Nephron (organoid): ENCODE measurements at regions not wholly inside any gene's neighbourhood (a gene's known extent, or its start where the extent isn't known, plus 50 kb on each side); places are given as distances from the start of the nearest gene placed in this dataset.

Experiments used
- H3K27ac Mint-ChIP-seq, 3 experiments: 2 replicates each; pipeline ENCODE4 v1.8.0; 2020; ENCODE audit warnings: mixed read lengths in 3 of 3, mild to moderate bottlenecking in 2 of 3, moderate library complexity in 1 of 3
- H3K27me3 Mint-ChIP-seq: 2 replicates; pipeline ENCODE4 v1.8.0; 2021; ENCODE audit warnings: low read depth, mild to moderate bottlenecking, moderate library complexity, mixed read lengths
- H3K36me3 Mint-ChIP-seq: 2 replicates; pipeline ENCODE4 v1.8.0; 2020; ENCODE audit warnings: low read depth, mixed read lengths
- H3K4me1 Mint-ChIP-seq: 2 replicates; pipeline ENCODE4 v1.8.0; 2020; ENCODE audit warnings: mixed read lengths
- H3K4me3 Mint-ChIP-seq, 3 experiments: 2 replicates each; pipeline ENCODE4 v1.8.0; 2020; ENCODE audit warnings: mild to moderate bottlenecking in 3 of 3, mixed read lengths in 3 of 3, moderate library complexity in 2 of 3
- H3K9me3 Mint-ChIP-seq: 2 replicates; pipeline ENCODE4 v1.8.0; 2020; ENCODE audit warnings: mixed read lengths
- CTCF ChIP-seq, 3 experiments: fragments of 200-600 bp; sonication (generic); IDR thresholded peaks; one replicate each; pipeline ENCODE4 v1.5.0; 2021; ENCODE audit warnings: antibody characterized with exemption in 3 of 3; ENCODE audit not compliant: unreplicated experiment in 3 of 3

GRCh38 chr15:70257573-70258248 is 160.0 kb upstream of the TLE3 start:
- no peaks in the 10 kb centered on the region for H3K9me3 Mint-ChIP-seq
- H3K4me1 Mint-ChIP-seq = peaks cover 28% of the 10 kb centered on the region
- H3K4me3 Mint-ChIP-seq = no peak overlapping the region
- H3K27me3 Mint-ChIP-seq = peaks cover 67% of the 10 kb centered on the region
- H3K27ac Mint-ChIP-seq = no peak overlapping the region
- H3K36me3 Mint-ChIP-seq = no peaks in the 10 kb centered on the region
- TF ChIP-seq CTCF (IDR thresholded peaks at IDR 0.05; ENCODE audit: unreplicated experiment in 3 of 3) = no peak

- peaks cover 71% of the 10 kb centered on the region for H3K27me3 Mint-ChIP-seq
- no peak for TF ChIP-seq CTCF (IDR thresholded peaks at IDR 0.05; ENCODE audit: unreplicated experiment in 3 of 3)
- no peaks in the 10 kb centered on the region for H3K9me3 Mint-ChIP-seq
- peaks cover 28% of the 10 kb centered on the region for H3K4me1 Mint-ChIP-seq
- no peak overlapping the region for H3K27ac Mint-ChIP-seq
- no peak overlapping the region for H3K4me3 Mint-ChIP-seq
- no peaks in the 10 kb centered on the region for H3K36me3 Mint-ChIP-seq
Observed at GRCh38 chr15:70257047-70257446, 159.3 kb upstream of the TLE3 start.

- Mint-ChIP-seq H3K27me3 (peaks cover 68% of the 10 kb centered on the region), H3K4me3 (peak overlapping the region in 2 of 3 experiments; percentile 52 to 62), H3K36me3 (no peaks in the 10 kb centered on the region), H3K27ac (peak overlapping the region; percentile 11 to 75 (median 29)), H3K4me1 (peaks cover 43% of the 10 kb centered on the region), H3K9me3 (no peaks in the 10 kb centered on the region)
- TF ChIP-seq CTCF (IDR thresholded peaks at IDR 0.05; ENCODE audit: unreplicated experiment in 3 of 3) = no peak
Observed at GRCh38 chr15:70254311-70254869, 156.7 kb upstream of the TLE3 start.

- no peak for TF ChIP-seq CTCF (IDR thresholded peaks at IDR 0.05; ENCODE audit: unreplicated experiment in 3 of 3)
- Mint-ChIP-seq H3K4me1 (peaks cover 39% of the 10 kb centered on the region), H3K36me3 (no peaks in the 10 kb centered on the region), H3K27ac (peak overlapping the region in 1 of 3 experiments; percentile 29), H3K27me3 (peaks cover 69% of the 10 kb centered on the region), H3K9me3 (no peaks in the 10 kb centered on the region), H3K4me3 (no peak overlapping the region)
Observed at GRCh38 chr15:70253461-70254156, 155.9 kb upstream of the TLE3 start.

- Mint-ChIP-seq H3K9me3 (no peaks in the 10 kb centered on the region), H3K27me3 (peaks cover 68% of the 10 kb centered on the region), H3K4me3 (no peak overlapping the region), H3K36me3 (no peaks in the 10 kb centered on the region), H3K4me1 (peaks cover 43% of the 10 kb centered on the region), H3K27ac (no peak overlapping the region)
- TF ChIP-seq CTCF (IDR thresholded peaks at IDR 0.05; ENCODE audit: unreplicated experiment in 3 of 3) = no peak
Observed at GRCh38 chr15:70252951-70253320, 155.2 kb upstream of the TLE3 start.
